Activated naive CD4-positive, alpha-beta T cell treated with anti-CD3 and anti-CD28 coated beads, Interleukin-2, amount 50 U/mL, for 72 hours (primary cell): ENCODE measurements at regions not wholly inside any gene's neighbourhood (a gene's known extent, or its start where the extent isn't known, plus 50 kb on each side); places are given as distances from the start of the nearest gene placed in this dataset.

ENCODE experiments used
- ATAC-seq, 2 donors: fragments of 150-1000 bp; cut with Tn5 transposase; 2 replicates each; pipeline ENCODE4 v1.10.0; 2021; ENCODE audit warnings: mild to moderate bottlenecking in 2 of 2, moderate library complexity in 2 of 2
- DNase-seq, 2 donors: peaks; one replicate each; pipeline ENCODE4 v3.0.0; 2021 to 2022; ENCODE audit warnings: low spot score in 2 of 2
- H3K27ac Mint-ChIP-seq, 2 donors: one replicate each; pipeline ENCODE4 v1.8.0; 2022; ENCODE audit warnings: mild to moderate bottlenecking in 2 of 2, mixed read lengths in 2 of 2
- H3K36me3 Mint-ChIP-seq, 2 donors: one replicate each; pipeline ENCODE4 v1.8.0; 2022; ENCODE audit warnings: mixed read lengths in 2 of 2
- H3K9me3 Mint-ChIP-seq, 2 donors: one replicate each; pipeline ENCODE4 v1.8.0; 2022; ENCODE audit warnings: mixed read lengths in 2 of 2

GRCh38 chr18:45165871-45166270 is 449.4 kb upstream of the SLC14A2 start:
- Mint-ChIP-seq H3K9me3 (no peaks in the 10 kb centered on the region), H3K36me3 (no peaks in the 10 kb centered on the region), H3K27ac (no peak overlapping the region)
- DNase-seq (no peak), ATAC-seq (no peak)

- no peaks in the 10 kb centered on the region for H3K36me3 Mint-ChIP-seq
- DNase-seq (no peak), ATAC-seq (no peak)
- H3K9me3 Mint-ChIP-seq, result no peaks in the 10 kb centered on the region
- H3K27ac Mint-ChIP-seq, result no peak overlapping the region
These were observed 448.9 kb upstream of the SLC14A2 start for GRCh38 chr18:45166341-45166835.

- Mint-ChIP-seq H3K36me3 (no peaks in the 10 kb centered on the region), H3K9me3 (no peaks in the 10 kb centered on the region), H3K27ac (no peak overlapping the region)
- DNase-seq (no peak), ATAC-seq (no peak)
These were observed 448.3 kb upstream of the SLC14A2 start for GRCh38 chr18:45166836-45167551.

- DNase-seq (no peak), ATAC-seq (no peak)
- no peaks in the 10 kb centered on the region for H3K9me3 Mint-ChIP-seq
- H3K36me3 Mint-ChIP-seq, result no peaks in the 10 kb centered on the region
- H3K27ac Mint-ChIP-seq, result no peak overlapping the region
These were observed 447.5 kb upstream of the SLC14A2 start for GRCh38 chr18:45167631-45168280.

GRCh38 chr18:45168866-45169600 is 446.2 kb upstream of the SLC14A2 start:
- ATAC-seq, result no peak
- Mint-ChIP-seq H3K36me3 (no peaks in the 10 kb centered on the region), H3K27ac (no peak overlapping the region), H3K9me3 (peaks cover 0 to 4% of the 10 kb centered on the region in 2 donors)
- no peak for DNase-seq

- DNase-seq, result no peak
- Mint-ChIP-seq H3K27ac (no peak overlapping the region), H3K36me3 (no peaks in the 10 kb centered on the region), H3K9me3 (peaks cover 0 to 4% of the 10 kb centered on the region in 2 donors)
- ATAC-seq, result no peak
These were observed 445.7 kb upstream of the SLC14A2 start for GRCh38 chr18:45169610-45170009.

- DNase-seq, result no peak
- Mint-ChIP-seq H3K27ac (no peak overlapping the region), H3K9me3 (peaks cover 0 to 4% of the 10 kb centered on the region in 2 donors), H3K36me3 (no peaks in the 10 kb centered on the region)
- no peak for ATAC-seq
These were observed 443.5 kb upstream of the SLC14A2 start for GRCh38 chr18:45171679-45172191.

- DNase-seq (no peak), ATAC-seq (no peak)
- no peak overlapping the region for H3K27ac Mint-ChIP-seq
These were observed 441.9 kb upstream of the SLC14A2 start for GRCh38 chr18:45173327-45173726.

GRCh38 chr18:45173799-45174519 is 441.3 kb upstream of the SLC14A2 start:
- DNase-seq, result no peak
- Mint-ChIP-seq H3K36me3 (no peaks in the 10 kb centered on the region), H3K9me3 (peaks cover 0 to 8% of the 10 kb centered on the region in 2 donors), H3K27ac (no peak overlapping the region)
- ATAC-seq, result no peak

More at GRCh38 chr18:45173327-45173726, 441.9 kb upstream of the SLC14A2 start:
- H3K9me3 Mint-ChIP-seq, result peaks cover 0 to 8% of the 10 kb centered on the region in 2 donors
- no peaks in the 10 kb centered on the region for H3K36me3 Mint-ChIP-seq

- ATAC-seq (no peak), DNase-seq (no peak)
- no peaks in the 10 kb centered on the region for H3K36me3 Mint-ChIP-seq
- peaks cover 0 to 8% of the 10 kb centered on the region in 2 donors for H3K9me3 Mint-ChIP-seq
- H3K27ac Mint-ChIP-seq, result no peak overlapping the region
These were observed 440.6 kb upstream of the SLC14A2 start for GRCh38 chr18:45174629-45175136.

GRCh38 chr18:45175511-45175910 is 439.8 kb upstream of the SLC14A2 start:
- no peaks in the 10 kb centered on the region for H3K36me3 Mint-ChIP-seq
- peaks cover 0 to 8% of the 10 kb centered on the region in 2 donors for H3K9me3 Mint-ChIP-seq
- ATAC-seq (no peak), DNase-seq (no peak)
- H3K27ac Mint-ChIP-seq, result no peak overlapping the region

GRCh38 chr18:45186832-45187231 is 428.4 kb upstream of the SLC14A2 start:
- DNase-seq (no peak), ATAC-seq (no peak)
- no peaks in the 10 kb centered on the region for H3K36me3 Mint-ChIP-seq
- no peaks in the 10 kb centered on the region for H3K9me3 Mint-ChIP-seq
- no peak overlapping the region for H3K27ac Mint-ChIP-seq

GRCh38 chr18:45191795-45192194 is 423.5 kb upstream of the SLC14A2 start:
- no peaks in the 10 kb centered on the region for H3K36me3 Mint-ChIP-seq
- H3K9me3 Mint-ChIP-seq, result peaks cover 0 to 4% of the 10 kb centered on the region in 2 donors
- ATAC-seq (no peak), DNase-seq (no peak)
- H3K27ac Mint-ChIP-seq, result no peak overlapping the region

GRCh38 chr18:45197526-45197970 is 417.7 kb upstream of the SLC14A2 start:
- DNase-seq (no peak), ATAC-seq (peak; percentile 46 to 88)
- no peaks in the 10 kb centered on the region for H3K36me3 Mint-ChIP-seq
- peaks cover 4 to 5% of the 10 kb centered on the region in 2 donors for H3K9me3 Mint-ChIP-seq
- H3K27ac Mint-ChIP-seq, result no peak overlapping the region

- H3K36me3 Mint-ChIP-seq, result no peaks in the 10 kb centered on the region
- no peak for DNase-seq
- no peak for ATAC-seq
- H3K27ac Mint-ChIP-seq, result no peak overlapping the region
- peaks cover 4 to 5% of the 10 kb centered on the region in 2 donors for H3K9me3 Mint-ChIP-seq
These were observed 416.8 kb upstream of the SLC14A2 start for GRCh38 chr18:45198526-45198925.

GRCh38 chr18:45201029-45201428 is 414.2 kb upstream of the SLC14A2 start:
- Mint-ChIP-seq H3K27ac (no peak overlapping the region), H3K36me3 (no peaks in the 10 kb centered on the region), H3K9me3 (peaks cover 0 to 5% of the 10 kb centered on the region in 2 donors)
- DNase-seq (no peak), ATAC-seq (no peak)
